Left ventricle myocardium inferior (tissue), 1 donor: ENCODE measurements at regions not wholly inside any gene's neighbourhood (a gene's known extent, or its start where the extent isn't known, plus 50 kb on each side); places are given as distances from the start of the nearest gene placed in this dataset.

ENCODE experiments used
- DNase-seq: peaks from one replicate; pipeline ENCODE4 v3.0.0-alpha.2; 2020
- H3K27ac ChIP-seq: fragments of 200-600 bp; replicated peaks from 2 replicates; pipeline ENCODE4 v1.8.0; 2021
- H3K27me3 ChIP-seq: fragments of 200-600 bp; 2 replicates; pipeline ENCODE4 v1.8.0; 2021; ENCODE audit warnings: low read depth
- H3K36me3 ChIP-seq: fragments of 200-600 bp; 2 replicates; pipeline ENCODE4 v1.8.0; 2021
- H3K4me1 ChIP-seq: fragments of 200-600 bp; 2 replicates; pipeline ENCODE4 v1.8.0; 2021
- H3K4me3 ChIP-seq: fragments of 200-600 bp; 2 replicates; pipeline ENCODE4 v1.8.0; 2021; ENCODE audit warnings: mild to moderate bottlenecking, moderate library complexity
- H3K9me3 ChIP-seq: fragments of 200-600 bp; replicated peaks from 2 replicates; pipeline ENCODE4 v1.8.0; 2021
- intact Hi-C: fragments of 100-400 bp; cut with micrococcal nuclease; formaldehyde crosslinking; loops from one replicate; pipeline ENCODE4 v1.11.0; 2022
- TF ChIP-seq, protein P1 (sequence below): fragments of 200-600 bp; IDR thresholded peaks from 2 replicates; pipeline ENCODE4 v1.8.0; 2021; ENCODE audit warnings: antibody characterized with exemption, mild to moderate bottlenecking, borderline replicate concordance
- donor health status: DM: no; HTN: yes; CAD: no; lungs with severe emphysema.

DNA sequence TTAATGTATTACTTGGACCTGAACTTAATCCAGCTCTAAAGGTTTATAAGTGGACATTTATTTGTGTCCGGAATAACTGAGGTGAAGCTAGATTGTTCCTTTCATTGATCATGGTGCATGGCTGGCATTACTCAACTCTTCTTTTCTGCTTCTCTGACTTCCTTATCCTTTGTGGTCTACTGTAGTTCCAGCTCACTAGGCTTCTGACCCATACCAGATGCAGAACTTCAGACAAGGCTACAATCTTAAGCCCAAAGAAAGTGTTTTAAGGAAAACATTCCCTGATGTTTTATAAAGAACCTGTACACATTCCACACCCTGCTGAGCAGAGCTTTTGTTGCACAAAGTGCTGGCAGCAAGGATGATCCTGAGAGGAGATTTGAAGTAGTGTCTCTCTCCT lies 250.8 kb upstream of the TGFBR2 start:
- intact Hi-C loops, result no loop called here
- H3K36me3 ChIP-seq, result no peaks in the 10 kb centered on the region
- TF ChIP-seq, protein P1, sequence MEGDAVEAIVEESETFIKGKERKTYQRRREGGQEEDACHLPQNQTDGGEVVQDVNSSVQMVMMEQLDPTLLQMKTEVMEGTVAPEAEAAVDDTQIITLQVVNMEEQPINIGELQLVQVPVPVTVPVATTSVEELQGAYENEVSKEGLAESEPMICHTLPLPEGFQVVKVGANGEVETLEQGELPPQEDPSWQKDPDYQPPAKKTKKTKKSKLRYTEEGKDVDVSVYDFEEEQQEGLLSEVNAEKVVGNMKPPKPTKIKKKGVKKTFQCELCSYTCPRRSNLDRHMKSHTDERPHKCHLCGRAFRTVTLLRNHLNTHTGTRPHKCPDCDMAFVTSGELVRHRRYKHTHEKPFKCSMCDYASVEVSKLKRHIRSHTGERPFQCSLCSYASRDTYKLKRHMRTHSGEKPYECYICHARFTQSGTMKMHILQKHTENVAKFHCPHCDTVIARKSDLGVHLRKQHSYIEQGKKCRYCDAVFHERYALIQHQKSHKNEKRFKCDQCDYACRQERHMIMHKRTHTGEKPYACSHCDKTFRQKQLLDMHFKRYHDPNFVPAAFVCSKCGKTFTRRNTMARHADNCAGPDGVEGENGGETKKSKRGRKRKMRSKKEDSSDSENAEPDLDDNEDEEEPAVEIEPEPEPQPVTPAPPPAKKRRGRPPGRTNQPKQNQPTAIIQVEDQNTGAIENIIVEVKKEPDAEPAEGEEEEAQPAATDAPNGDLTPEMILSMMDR, result no peak
- DNase-seq, result no peak
- peaks cover 50% of the 10 kb centered on the region for H3K4me1 ChIP-seq
- H3K27me3 ChIP-seq, result no peaks in the 10 kb centered on the region
- H3K9me3 ChIP-seq, result no peaks in the 10 kb centered on the region
- no peak overlapping the region for H3K4me3 ChIP-seq
- peak overlapping the region; percentile 83 for H3K27ac ChIP-seq

DNA sequence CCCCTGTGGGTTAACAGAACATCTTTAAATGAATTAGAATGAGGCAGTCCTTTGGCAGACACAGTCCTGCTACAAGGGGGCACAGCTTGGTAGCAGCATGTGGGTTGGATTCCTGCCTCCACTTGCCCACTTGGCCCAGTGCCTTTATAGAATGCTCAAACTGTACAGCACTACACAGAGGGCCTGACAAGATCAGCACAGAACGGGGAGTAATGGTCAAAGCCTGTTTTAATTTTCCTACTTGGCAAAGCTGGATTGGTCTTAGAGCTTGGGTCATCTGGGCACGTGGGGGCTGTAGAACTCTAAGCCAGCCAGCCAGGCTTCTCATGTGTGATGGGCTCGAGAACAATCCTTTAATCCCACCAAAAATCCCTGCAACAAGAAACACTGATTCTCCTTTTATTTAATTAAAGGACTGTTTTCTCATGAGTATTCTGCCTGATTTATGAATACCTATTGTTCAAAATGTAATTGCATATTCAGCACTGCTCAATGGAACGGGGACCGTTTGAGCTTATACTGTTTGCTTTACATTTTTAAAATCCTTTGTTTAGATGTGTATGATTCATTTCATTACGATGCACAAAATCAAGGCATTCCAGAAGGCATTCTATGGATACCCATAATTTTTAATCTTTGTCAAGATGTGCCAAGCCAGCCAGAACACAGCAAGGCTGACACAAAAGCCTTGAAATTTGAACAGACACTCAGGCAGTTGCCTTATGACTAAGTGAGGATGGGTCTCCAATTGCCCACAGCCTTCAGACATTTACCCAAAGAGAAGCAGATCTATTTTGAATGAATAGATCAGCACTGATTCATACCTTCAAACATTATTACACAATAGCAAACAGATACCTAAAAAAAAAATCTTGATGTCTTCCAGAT lies 249.3 kb upstream of the TGFBR2 start:
- no peaks in the 10 kb centered on the region for H3K27me3 ChIP-seq
- DNase-seq, result no peak
- TF ChIP-seq, protein P1, result no peak
- H3K27ac ChIP-seq, result no peak overlapping the region
- peaks cover 38% of the 10 kb centered on the region for H3K4me1 ChIP-seq
- H3K4me3 ChIP-seq, result no peak overlapping the region
- H3K9me3 ChIP-seq, result no peaks in the 10 kb centered on the region
- no peaks in the 10 kb centered on the region for H3K36me3 ChIP-seq
- intact Hi-C loops, result no loop called here

GRCh38 chr3:30357897-30358296 lies 248.5 kb upstream of the TGFBR2 start:
- TF ChIP-seq, protein P1, result no peak
- Histone ChIP-seq H3K4me3 (no peak overlapping the region), H3K27me3 (no peaks in the 10 kb centered on the region), H3K4me1 (peaks cover 31% of the 10 kb centered on the region), H3K9me3 (no peaks in the 10 kb centered on the region), H3K27ac (no peak overlapping the region), H3K36me3 (no peaks in the 10 kb centered on the region)
- DNase-seq, result no peak
- intact Hi-C loops, result no loop called here

- no peak for DNase-seq
- TF ChIP-seq, protein P1, result no peak
- intact Hi-C loops, result no loop called here
- no peaks in the 10 kb centered on the region for H3K9me3 ChIP-seq
- H3K36me3 ChIP-seq, result no peaks in the 10 kb centered on the region
- H3K27ac ChIP-seq, result no peak overlapping the region
- no peaks in the 10 kb centered on the region for H3K27me3 ChIP-seq
- H3K4me1 ChIP-seq, result peaks cover 21% of the 10 kb centered on the region
- H3K4me3 ChIP-seq, result no peak overlapping the region
Measured at GRCh38 chr3:30358871-30359270, 247.5 kb upstream of the TGFBR2 start.

- H3K9me3 ChIP-seq, result peaks cover 4% of the 10 kb centered on the region
- peaks cover 23% of the 10 kb centered on the region for H3K4me1 ChIP-seq
- H3K4me3 ChIP-seq, result no peak overlapping the region
- no peaks in the 10 kb centered on the region for H3K27me3 ChIP-seq
- intact Hi-C loops, result no loop called here
- H3K36me3 ChIP-seq, result no peaks in the 10 kb centered on the region
- DNase-seq, result no peak
- no peak overlapping the region for H3K27ac ChIP-seq
- TF ChIP-seq, protein P1, result no peak
Measured at GRCh38 chr3:30368978-30369377, 237.4 kb upstream of the TGFBR2 start.
